ENCODE measurements at regions not wholly inside any gene's neighbourhood (a gene's known extent, or its start where the extent isn't known, plus 50 kb on each side); places are given as distances from the start of the nearest gene placed in this dataset.

DNA sequence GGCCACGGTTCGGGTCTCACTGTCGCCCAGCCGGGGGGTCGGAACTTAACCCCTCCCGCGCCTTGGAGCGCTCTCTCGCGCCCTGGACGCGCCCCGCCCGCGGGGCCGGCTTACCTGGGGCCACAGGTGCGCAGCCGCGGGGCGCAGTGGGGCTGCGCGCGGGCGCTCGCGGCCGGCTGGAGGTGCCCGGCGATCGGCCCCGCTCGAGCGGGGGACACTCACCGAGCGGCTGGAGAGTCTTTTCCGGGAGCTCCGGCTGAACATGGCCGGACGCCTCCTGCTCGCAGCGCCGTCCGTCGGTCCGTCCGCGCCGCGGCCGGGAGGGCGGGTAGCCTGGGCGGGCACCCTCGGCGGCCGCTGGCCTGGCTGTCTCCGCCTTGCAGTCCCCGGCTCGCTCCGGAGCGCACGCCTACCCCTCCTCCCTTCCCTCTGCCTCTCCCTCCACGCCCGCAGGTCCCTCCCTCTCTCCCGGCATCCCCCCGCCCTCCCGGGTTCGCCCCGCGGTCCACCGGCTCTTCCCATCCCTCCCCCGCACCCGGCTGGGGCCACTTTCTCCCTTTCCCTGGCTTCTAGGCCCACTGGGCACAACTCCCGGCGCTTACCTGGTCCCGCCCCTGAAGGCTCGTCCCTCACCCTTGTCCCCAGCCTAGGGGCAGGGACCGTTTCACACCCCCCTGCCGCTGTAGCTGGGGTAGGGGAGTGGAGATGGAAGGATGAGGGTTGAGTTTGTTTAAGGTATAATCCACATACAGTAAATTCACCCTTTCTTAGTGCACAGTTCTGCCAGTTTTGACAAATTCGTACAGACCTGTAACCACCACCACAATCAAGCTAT is 220.1 kb upstream of the PRICKLE2 start:
- TF ChIP-seq EZH2 (IDR thresholded peaks at IDR 0.05; ENCODE audit: borderline replicate concordance, low read depth, low read length, severe bottlenecking) = no peak
- TF ChIP-seq, protein P1, sequence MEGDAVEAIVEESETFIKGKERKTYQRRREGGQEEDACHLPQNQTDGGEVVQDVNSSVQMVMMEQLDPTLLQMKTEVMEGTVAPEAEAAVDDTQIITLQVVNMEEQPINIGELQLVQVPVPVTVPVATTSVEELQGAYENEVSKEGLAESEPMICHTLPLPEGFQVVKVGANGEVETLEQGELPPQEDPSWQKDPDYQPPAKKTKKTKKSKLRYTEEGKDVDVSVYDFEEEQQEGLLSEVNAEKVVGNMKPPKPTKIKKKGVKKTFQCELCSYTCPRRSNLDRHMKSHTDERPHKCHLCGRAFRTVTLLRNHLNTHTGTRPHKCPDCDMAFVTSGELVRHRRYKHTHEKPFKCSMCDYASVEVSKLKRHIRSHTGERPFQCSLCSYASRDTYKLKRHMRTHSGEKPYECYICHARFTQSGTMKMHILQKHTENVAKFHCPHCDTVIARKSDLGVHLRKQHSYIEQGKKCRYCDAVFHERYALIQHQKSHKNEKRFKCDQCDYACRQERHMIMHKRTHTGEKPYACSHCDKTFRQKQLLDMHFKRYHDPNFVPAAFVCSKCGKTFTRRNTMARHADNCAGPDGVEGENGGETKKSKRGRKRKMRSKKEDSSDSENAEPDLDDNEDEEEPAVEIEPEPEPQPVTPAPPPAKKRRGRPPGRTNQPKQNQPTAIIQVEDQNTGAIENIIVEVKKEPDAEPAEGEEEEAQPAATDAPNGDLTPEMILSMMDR (IDR thresholded peaks at IDR 0.05; ENCODE audit: borderline replicate concordance, extremely low read depth, low read length, poor library complexity, severe bottlenecking) = no peak
